Upper lobe of left lung (tissue), 6 donors: ENCODE measurements at regions not wholly inside any gene's neighbourhood (a gene's known extent, or its start where the extent isn't known, plus 50 kb on each side); places are given as distances from the start of the nearest gene placed in this dataset.

ENCODE experiments used
- ATAC-seq, 2 donors: fragments of 200-7000 bp; cut with Tn5 transposase; one replicate each; pipeline ENCODE4 v1.9.1; 2022; ENCODE audit warnings: mild to moderate bottlenecking in 2 of 2, moderate library complexity in 2 of 2; ENCODE audit not compliant: low FRiP score in 2 of 2
- DNase-seq, 2 donors: peaks; one replicate each; pipeline ENCODE4 v3.0.0-alpha.2; 2019 to 2020
- H3K27ac ChIP-seq, 4 donors: fragments of 200-600 bp; sonication (generic); one replicate each; pipeline ENCODE4 v1.5.1; 2016 to 2019
- H3K27me3 ChIP-seq, 4 donors: fragments of 200-600 bp; sonication (generic); one replicate each; pipeline ENCODE4 v1.5.1; 2017 to 2019
- H3K36me3 ChIP-seq, 4 donors: fragments of 200-600 bp; sonication (generic); one replicate each; pipeline ENCODE4 v1.5.1; 2016 to 2019
- H3K4me1 ChIP-seq, 4 donors: fragments of 200-600 bp; sonication (generic); one replicate each; pipeline ENCODE4 v1.5.1; 2018 to 2019
- H3K4me3 ChIP-seq, 4 donors: fragments of 200-600 bp; sonication (generic); one replicate each; pipeline ENCODE4 v1.5.1; 2017 to 2019; ENCODE audit warnings: mild to moderate bottlenecking in 2 of 4, moderate library complexity in 1 of 4
- H3K9me3 ChIP-seq, 4 donors: fragments of 200-600 bp; sonication (generic); one replicate each; pipeline ENCODE4 v1.5.1; 2018 to 2019
- EP300 ChIP-seq, 4 donors: sonication (generic); formaldehyde crosslinking; IDR thresholded peaks; one replicate each; pipeline ENCODE4 v1.5.1; 2017; ENCODE audit warnings: antibody characterized with exemption in 4 of 4, control low read depth in 2 of 4
- POLR2A ChIP-seq, 4 donors: fragments of 450-650 bp; IDR thresholded peaks; one replicate each; pipeline ENCODE4 v1.5.1; 2016 to 2017; ENCODE audit warnings: antibody characterized with exemption in 4 of 4, mild to moderate bottlenecking in 2 of 4
- POLR2AphosphoS5 ChIP-seq, 2 donors: sonication (generic); formaldehyde crosslinking; IDR thresholded peaks; one replicate each; pipeline ENCODE4 v1.5.1; 2017; ENCODE audit warnings: antibody characterized with exemption in 2 of 2
- WGBS, 2 donors: methylation state at CpG; one replicate each; pipeline ENCODE4 v1.1.5; 2017 to 2018; 5-methylcytosine and 5-hydroxymethylcytosine counted together
- TF ChIP-seq, protein P1 (sequence below), 6 experiments: fragments of 450-650 bp in 4 of 6; fragments of 200-600 bp in 2 of 6; sonication (generic) in 2 of 6; IDR thresholded peaks; one replicate each; pipeline ENCODE4 v1.5.1; 2016 to 2019; ENCODE audit warnings: antibody characterized with exemption in 6 of 6
- donor health status: DM: no; HTN: no; CAD: no; lungs with moderate emphysema.
- donor health status: DM: no; HTN: yes; CAD: no; lungs with severe emphysema.

DNA sequence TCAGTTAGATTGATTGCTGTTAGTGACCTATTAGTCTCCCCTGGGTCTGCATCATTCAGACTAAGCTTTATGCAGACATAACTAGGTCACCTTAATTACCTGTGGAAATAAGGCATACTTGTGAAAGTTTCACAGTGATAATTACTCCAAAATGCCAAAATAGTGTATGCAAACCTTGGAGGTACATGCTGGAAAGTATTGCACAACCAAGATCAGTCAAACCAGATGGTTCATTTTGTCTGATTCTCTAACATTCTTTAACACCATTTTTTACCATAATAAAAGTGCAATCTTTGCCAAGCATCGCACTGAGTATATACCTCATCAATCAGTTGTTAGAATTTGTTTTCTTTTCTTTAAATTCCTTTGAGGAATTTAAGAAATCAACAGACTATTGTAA is 186.3 kb upstream of the TMEFF2 start:
- WGBS, 2 donors, result 56 to 66% methylated on average over 1 of the region's 1 CpG
- H3K4me3 ChIP-seq, result no peak overlapping the region

DNA sequence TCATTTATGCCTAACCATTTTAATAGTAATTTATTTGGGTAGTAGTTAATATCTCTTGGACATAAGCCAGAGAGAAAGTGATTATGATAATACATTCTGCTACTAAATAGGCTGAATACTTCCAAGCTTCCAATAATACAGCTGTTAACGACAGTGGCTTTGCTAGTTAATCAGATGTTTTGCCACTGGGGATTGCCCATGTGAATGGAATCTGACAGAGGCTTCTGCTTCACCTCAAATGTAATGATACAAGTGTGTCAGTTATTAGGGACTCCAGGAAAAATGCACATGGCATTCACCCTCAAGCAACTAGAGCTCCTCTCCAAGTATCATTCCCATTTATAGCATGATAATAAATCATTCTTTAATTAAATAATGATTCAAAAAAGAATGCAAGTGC is 185.0 kb upstream of the TMEFF2 start:
- Histone ChIP-seq H3K4me1 (no peaks in the 10 kb centered on the region), H3K27me3 (no peaks in the 10 kb centered on the region), H3K36me3 (no peaks in the 10 kb centered on the region), H3K27ac (no peak overlapping the region), H3K4me3 (no peak overlapping the region), H3K9me3 (no peaks in the 10 kb centered on the region)
- WGBS, 2 donors, result 63 to 68% methylated on average over 1 of the region's 1 CpG
- DNase-seq (no peak), ATAC-seq (no peak)
- TF ChIP-seq POLR2AphosphoS5 (IDR thresholded peaks at IDR 0.05) (no peak), POLR2A (IDR thresholded peaks at IDR 0.05) (no peak), EP300 (IDR thresholded peaks at IDR 0.05) (no peak)
- TF ChIP-seq, protein P1, sequence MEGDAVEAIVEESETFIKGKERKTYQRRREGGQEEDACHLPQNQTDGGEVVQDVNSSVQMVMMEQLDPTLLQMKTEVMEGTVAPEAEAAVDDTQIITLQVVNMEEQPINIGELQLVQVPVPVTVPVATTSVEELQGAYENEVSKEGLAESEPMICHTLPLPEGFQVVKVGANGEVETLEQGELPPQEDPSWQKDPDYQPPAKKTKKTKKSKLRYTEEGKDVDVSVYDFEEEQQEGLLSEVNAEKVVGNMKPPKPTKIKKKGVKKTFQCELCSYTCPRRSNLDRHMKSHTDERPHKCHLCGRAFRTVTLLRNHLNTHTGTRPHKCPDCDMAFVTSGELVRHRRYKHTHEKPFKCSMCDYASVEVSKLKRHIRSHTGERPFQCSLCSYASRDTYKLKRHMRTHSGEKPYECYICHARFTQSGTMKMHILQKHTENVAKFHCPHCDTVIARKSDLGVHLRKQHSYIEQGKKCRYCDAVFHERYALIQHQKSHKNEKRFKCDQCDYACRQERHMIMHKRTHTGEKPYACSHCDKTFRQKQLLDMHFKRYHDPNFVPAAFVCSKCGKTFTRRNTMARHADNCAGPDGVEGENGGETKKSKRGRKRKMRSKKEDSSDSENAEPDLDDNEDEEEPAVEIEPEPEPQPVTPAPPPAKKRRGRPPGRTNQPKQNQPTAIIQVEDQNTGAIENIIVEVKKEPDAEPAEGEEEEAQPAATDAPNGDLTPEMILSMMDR (IDR thresholded peaks at IDR 0.05), result no peak

More for the DNA sequence above, 186.3 kb upstream of the TMEFF2 start:
- TF ChIP-seq POLR2AphosphoS5 (IDR thresholded peaks at IDR 0.05), result no peak
- TF ChIP-seq, protein P1 (IDR thresholded peaks at IDR 0.05), result no peak
- TF ChIP-seq EP300 (IDR thresholded peaks at IDR 0.05), result no peak
- TF ChIP-seq POLR2A (IDR thresholded peaks at IDR 0.05), result no peak
- H3K9me3 ChIP-seq, result no peaks in the 10 kb centered on the region
- no peak overlapping the region for H3K27ac ChIP-seq
- ATAC-seq (no peak), DNase-seq (no peak)
- H3K27me3 ChIP-seq, result no peaks in the 10 kb centered on the region
- no peaks in the 10 kb centered on the region for H3K36me3 ChIP-seq
- H3K4me1 ChIP-seq, result no peaks in the 10 kb centered on the region

DNA sequence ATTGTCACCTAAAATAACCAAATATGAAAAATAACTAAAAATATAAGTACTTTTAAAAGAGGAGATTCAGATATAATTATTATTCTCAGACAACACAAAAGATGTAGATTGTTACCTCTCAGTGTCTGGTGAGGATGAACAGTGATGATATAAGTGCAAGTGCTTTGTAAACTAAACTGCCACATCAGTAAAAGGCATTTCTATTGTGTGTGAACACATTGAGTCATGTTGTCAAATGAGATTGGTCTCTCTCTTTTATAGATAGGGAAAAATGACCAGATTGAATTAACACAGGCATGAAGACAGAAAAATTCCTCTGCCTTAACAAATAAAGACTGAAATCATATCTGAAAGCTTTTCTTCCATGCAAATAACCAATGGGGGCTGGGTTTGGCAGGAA is 182.4 kb upstream of the TMEFF2 start:
- no peak for DNase-seq
- no peak for ATAC-seq
- TF ChIP-seq, protein P1 (IDR thresholded peaks at IDR 0.05), result no peak
- no peak for TF ChIP-seq POLR2A (IDR thresholded peaks at IDR 0.05)
- TF ChIP-seq EP300 (IDR thresholded peaks at IDR 0.05), result no peak
- TF ChIP-seq POLR2AphosphoS5 (IDR thresholded peaks at IDR 0.05), result no peak
- Histone ChIP-seq H3K27me3 (no peaks in the 10 kb centered on the region), H3K4me1 (no peaks in the 10 kb centered on the region), H3K4me3 (no peak overlapping the region), H3K36me3 (no peaks in the 10 kb centered on the region), H3K27ac (no peak overlapping the region), H3K9me3 (no peaks in the 10 kb centered on the region)

DNA sequence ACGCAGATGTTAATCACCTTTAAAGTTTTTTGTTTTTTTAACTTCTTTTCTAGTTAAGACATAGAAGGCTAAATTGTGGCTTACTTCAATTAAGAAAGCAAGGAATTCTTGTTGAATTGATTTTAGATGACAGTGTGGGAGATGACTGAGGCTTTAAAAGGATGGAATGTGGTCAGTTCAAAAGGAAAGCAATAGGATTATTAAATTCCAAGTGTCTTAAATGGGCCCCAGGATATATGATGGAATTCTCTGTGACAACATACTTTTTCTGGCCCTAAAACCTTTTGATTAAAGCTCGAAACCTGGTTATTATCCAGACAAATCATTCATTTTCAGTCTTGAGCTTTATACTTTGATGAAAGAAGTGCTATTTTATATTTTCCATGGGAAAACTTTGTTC is 179.0 kb upstream of the TMEFF2 start:
- H3K4me3 ChIP-seq, result no peak overlapping the region
- TF ChIP-seq POLR2AphosphoS5 (IDR thresholded peaks at IDR 0.05) (no peak), EP300 (IDR thresholded peaks at IDR 0.05) (no peak), POLR2A (IDR thresholded peaks at IDR 0.05) (no peak)
- TF ChIP-seq, protein P1 (IDR thresholded peaks at IDR 0.05), result no peak
- no peaks in the 10 kb centered on the region for H3K9me3 ChIP-seq
- no peak for ATAC-seq
- H3K36me3 ChIP-seq, result no peaks in the 10 kb centered on the region
- no peak for DNase-seq
- H3K27me3 ChIP-seq, result no peaks in the 10 kb centered on the region
- 81 to 93% methylated on average over 2 of the region's 2 CpGs for WGBS, 2 donors
- H3K27ac ChIP-seq, result no peak overlapping the region
- no peaks in the 10 kb centered on the region for H3K4me1 ChIP-seq

DNA sequence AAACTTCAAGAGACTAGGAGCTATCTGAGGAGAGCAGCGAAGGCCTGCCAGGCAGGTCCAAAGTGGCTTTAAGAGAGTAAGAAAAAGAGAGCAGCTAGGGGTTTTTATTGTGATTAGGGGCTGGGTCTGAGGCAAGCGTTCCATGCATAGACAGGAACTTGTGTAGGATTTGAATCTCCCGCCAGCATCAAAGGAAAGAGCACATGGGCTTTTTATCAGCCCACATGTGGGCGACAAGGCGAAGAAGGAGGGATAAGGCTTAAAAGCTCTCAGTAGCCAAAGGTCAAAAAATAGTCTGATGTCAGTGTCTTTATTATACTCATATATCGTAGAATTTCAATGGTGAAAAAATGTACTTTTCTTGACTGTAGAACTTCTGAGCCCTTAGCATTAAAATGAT is 178.5 kb upstream of the TMEFF2 start:
- WGBS, 2 donors, result 85 to 86% methylated on average over 6 of the region's 6 CpGs
- ATAC-seq, result no peak
- no peak overlapping the region for H3K27ac ChIP-seq

More for the DNA sequence above, 178.5 kb upstream of the TMEFF2 start:
- Histone ChIP-seq H3K27me3 (no peaks in the 10 kb centered on the region), H3K36me3 (no peaks in the 10 kb centered on the region), H3K4me1 (no peaks in the 10 kb centered on the region), H3K9me3 (no peaks in the 10 kb centered on the region), H3K4me3 (no peak overlapping the region)
- TF ChIP-seq POLR2A (IDR thresholded peaks at IDR 0.05) (no peak), POLR2AphosphoS5 (IDR thresholded peaks at IDR 0.05) (no peak)
- TF ChIP-seq, protein P1 (IDR thresholded peaks at IDR 0.05), result no peak
- DNase-seq, result no peak
